Muscle of leg (tissue), 3 donors: ENCODE measurements at regions not wholly inside any gene's neighbourhood (a gene's known extent, or its start where the extent isn't known, plus 50 kb on each side); places are given as distances from the start of the nearest gene placed in this dataset.

ENCODE experiments used
- DNase-seq: peaks from one replicate; pipeline ENCODE4 v3.0.0; 2013
- H3K27ac ChIP-seq: one replicate; pipeline ENCODE4 v1.5.1; 2013; ENCODE audit warnings: mild to moderate bottlenecking, low read length, control low read depth
- H3K27me3 ChIP-seq: one replicate; pipeline ENCODE4 v1.6.1; 2013; ENCODE audit warnings: low read length; ENCODE audit not compliant: control insufficient read depth, insufficient read depth
- H3K36me3 ChIP-seq: one replicate; pipeline ENCODE4 v1.6.1; 2013; ENCODE audit warnings: low read length; ENCODE audit not compliant: control insufficient read depth, insufficient read depth
- H3K4me1 ChIP-seq: one replicate; pipeline ENCODE4 v1.6.1; 2013; ENCODE audit warnings: low read length; ENCODE audit not compliant: control insufficient read depth, insufficient read depth
- H3K4me3 ChIP-seq: one replicate; pipeline ENCODE4 v1.5.1; 2013; ENCODE audit warnings: low read length, control low read depth
- H3K9me3 ChIP-seq: replicated peaks from 2 replicates; pipeline ENCODE4 v1.6.1; 2013; ENCODE audit warnings: low read depth, low read length; ENCODE audit not compliant: control insufficient read depth
- whole genome bisulfite sequencing: methylation state at CpG from one replicate; pipeline ENCODE4 v1.1.5; 2013; ENCODE audit warnings: missing lambda C conversion rate; ENCODE audit not compliant: insufficient coverage; 5-methylcytosine and 5-hydroxymethylcytosine counted together

- DNase-seq = no peak
- Histone ChIP-seq H3K27ac (no peak overlapping the region), H3K36me3 (no peaks in the 10 kb centered on the region), H3K4me3 (no peak overlapping the region), H3K4me1 (no peaks in the 10 kb centered on the region), H3K9me3 (no peaks in the 10 kb centered on the region), H3K27me3 (no peaks in the 10 kb centered on the region)
These were observed 65.1 kb upstream of the ST8SIA6 start for GRCh38 chr10:17519457-17519856.

GRCh38 chr10:17518338-17518737, 63.9 kb upstream of the ST8SIA6 start:
- DNase-seq = peak; percentile 4
- no peaks in the 10 kb centered on the region for H3K9me3 ChIP-seq
- 87% methylated on average over 4 of the region's 7 CpGs for WGBS
- no peak overlapping the region for H3K27ac ChIP-seq
- no peaks in the 10 kb centered on the region for H3K4me1 ChIP-seq
- H3K36me3 ChIP-seq = no peaks in the 10 kb centered on the region
- no peaks in the 10 kb centered on the region for H3K27me3 ChIP-seq
- H3K4me3 ChIP-seq = no peak overlapping the region

- DNase-seq = no peak
- H3K36me3 ChIP-seq = no peaks in the 10 kb centered on the region
- no peak overlapping the region for H3K4me3 ChIP-seq
- WGBS = 74% methylated on average over 3 of the region's 6 CpGs
- no peaks in the 10 kb centered on the region for H3K4me1 ChIP-seq
- H3K27ac ChIP-seq = no peak overlapping the region
- no peaks in the 10 kb centered on the region for H3K9me3 ChIP-seq
- no peaks in the 10 kb centered on the region for H3K27me3 ChIP-seq
These were observed 62.0 kb upstream of the ST8SIA6 start for GRCh38 chr10:17516376-17516775.

- H3K4me1 ChIP-seq = no peaks in the 10 kb centered on the region
- DNase-seq = peak; percentile 27
- H3K27ac ChIP-seq = no peak overlapping the region
- no peaks in the 10 kb centered on the region for H3K36me3 ChIP-seq
- H3K27me3 ChIP-seq = no peaks in the 10 kb centered on the region
- no CpG with 5 or more reads among the region's 5 CpGs for WGBS
- no peak overlapping the region for H3K4me3 ChIP-seq
- no peaks in the 10 kb centered on the region for H3K9me3 ChIP-seq
These were observed 58.1 kb upstream of the ST8SIA6 start for GRCh38 chr10:17512341-17513001.

- WGBS = 100% methylated on average over 1 of the region's 5 CpGs
- no peak overlapping the region for H3K4me3 ChIP-seq
- no peak for DNase-seq
- H3K9me3 ChIP-seq = no peaks in the 10 kb centered on the region
- H3K4me1 ChIP-seq = no peaks in the 10 kb centered on the region
- no peak overlapping the region for H3K27ac ChIP-seq
- no peaks in the 10 kb centered on the region for H3K36me3 ChIP-seq
- no peaks in the 10 kb centered on the region for H3K27me3 ChIP-seq
These were observed 56.0 kb upstream of the ST8SIA6 start for GRCh38 chr10:17510242-17510908.

GRCh38 chr10:17507538-17507937, 53.1 kb upstream of the ST8SIA6 start:
- Histone ChIP-seq H3K27me3 (no peaks in the 10 kb centered on the region), H3K27ac (no peak overlapping the region), H3K4me1 (no peaks in the 10 kb centered on the region), H3K9me3 (no peaks in the 10 kb centered on the region), H3K36me3 (no peaks in the 10 kb centered on the region), H3K4me3 (no peak overlapping the region)
- no peak for DNase-seq
- WGBS = 83% methylated on average over 4 of the region's 4 CpGs

- no peak overlapping the region for H3K27ac ChIP-seq
- 100% methylated on average over 1 of the region's 3 CpGs for WGBS
- H3K9me3 ChIP-seq = no peaks in the 10 kb centered on the region
- no peaks in the 10 kb centered on the region for H3K27me3 ChIP-seq
- no peaks in the 10 kb centered on the region for H3K36me3 ChIP-seq
- H3K4me1 ChIP-seq = no peaks in the 10 kb centered on the region
- H3K4me3 ChIP-seq = no peak overlapping the region
- no peak for DNase-seq
These were observed 52.6 kb upstream of the ST8SIA6 start for GRCh38 chr10:17506856-17507471.

GRCh38 chr10:17506390-17506789, 52.0 kb upstream of the ST8SIA6 start:
- WGBS = no CpG with 5 or more reads among the region's 6 CpGs

GRCh38 chr10:17504547-17505245, 50.3 kb upstream of the ST8SIA6 start:
- H3K27me3 ChIP-seq = no peaks in the 10 kb centered on the region
- no peak for DNase-seq
- no peak overlapping the region for H3K4me3 ChIP-seq
- WGBS = 61% methylated on average over 2 of the region's 6 CpGs
- no peaks in the 10 kb centered on the region for H3K4me1 ChIP-seq
- H3K9me3 ChIP-seq = no peaks in the 10 kb centered on the region
- H3K36me3 ChIP-seq = no peaks in the 10 kb centered on the region
- H3K27ac ChIP-seq = no peak overlapping the region

More at GRCh38 chr10:17506390-17506789, 52.0 kb upstream of the ST8SIA6 start:
- Histone ChIP-seq H3K27me3 (no peaks in the 10 kb centered on the region), H3K4me3 (no peak overlapping the region), H3K9me3 (no peaks in the 10 kb centered on the region), H3K4me1 (no peaks in the 10 kb centered on the region), H3K36me3 (no peaks in the 10 kb centered on the region), H3K27ac (no peak overlapping the region)
- no peak for DNase-seq
